A673 (cell line): ENCODE measurements at regions not wholly inside any gene's neighbourhood (a gene's known extent, or its start where the extent isn't known, plus 50 kb on each side); places are given as distances from the start of the nearest gene placed in this dataset.

Experiments
- BruUV-seq: library from RNA; stranded (reverse); fragments of 400-500 nt; replicated peaks from 2 replicates; lab custom pipeline; 2021; lab: Mats Ljungman, UMichigan
- CTCF ChIA-PET: fragments of 300-600 bp; sonication (Branson Sonifier 250); formaldehyde crosslinking; loops from one replicate; lab custom pipeline; 2022; ENCODE audit warnings: antibody characterized with exemption; lab: Charles Lee
- POLR2A ChIA-PET: fragments of 300-600 bp; sonication (Branson Sonifier 250); formaldehyde crosslinking; loops from one replicate; lab custom pipeline; 2022; ENCODE audit warnings: antibody characterized with exemption; ENCODE audit not compliant: low non-redundant PET; lab: Charles Lee
- DNase-seq: peaks from one replicate; pipeline ENCODE4 v3.0.0-alpha.2; 2015; ENCODE audit warnings: low spot score
- H3K27ac ChIP-seq: fragments of 200-600 bp; sonication (generic); 2 replicates; pipeline ENCODE4 v1.5.1; 2016; ENCODE audit warnings: mixed run types, low read depth, mild to moderate bottlenecking, mixed read lengths, antibody characterized with exemption, low read length; ENCODE audit not compliant: poor library complexity, severe bottlenecking
- H3K27me3 ChIP-seq: fragments of 200-600 bp; sonication (generic); replicated peaks from 2 replicates; pipeline ENCODE4 v1.6.1; 2017; ENCODE audit warnings: mixed run types, low read depth, mild to moderate bottlenecking, mixed read lengths, antibody characterized with exemption, low read length; ENCODE audit not compliant: insufficient read depth, poor library complexity
- H3K36me3 ChIP-seq: fragments of 200-600 bp; sonication (generic); 2 replicates; pipeline ENCODE4 v1.6.1; 2016; ENCODE audit warnings: mixed run types, mild to moderate bottlenecking, mixed read lengths, antibody characterized with exemption, low read length; ENCODE audit not compliant: insufficient read depth, poor library complexity, severe bottlenecking
- H3K4me1 ChIP-seq: fragments of 200-600 bp; sonication (generic); 2 replicates; pipeline ENCODE4 v1.6.1; 2017; ENCODE audit warnings: mixed run types, mild to moderate bottlenecking, mixed read lengths, antibody characterized with exemption, low read length; ENCODE audit not compliant: insufficient read depth, poor library complexity, severe bottlenecking
- H3K4me3 ChIP-seq: fragments of 200-600 bp; sonication (generic); 2 replicates; pipeline ENCODE4 v1.5.1; 2016; ENCODE audit warnings: low read depth, mixed run types, mild to moderate bottlenecking, mixed read lengths, low read length; ENCODE audit not compliant: poor library complexity, severe bottlenecking
- H3K9me3 ChIP-seq: fragments of 200-600 bp; sonication (generic); 2 replicates; pipeline ENCODE4 v1.6.1; 2016; ENCODE audit warnings: mixed run types, low read depth, mild to moderate bottlenecking, mixed read lengths, antibody characterized with exemption, low read length; ENCODE audit not compliant: poor library complexity, severe bottlenecking
- EZH2 ChIP-seq: fragments of 200-600 bp; sonication (generic); IDR thresholded peaks from 2 replicates; pipeline ENCODE4 v1.6.1; 2017; ENCODE audit warnings: borderline replicate concordance, low read depth, mild to moderate bottlenecking, mixed read lengths, antibody characterized with exemption, low read length; ENCODE audit not compliant: poor library complexity, severe bottlenecking
- intact Hi-C: fragments of 100-400 bp; cut with micrococcal nuclease; formaldehyde crosslinking; loops from one replicate; pipeline ENCODE4 v1.10.0; 2022; ENCODE audit not compliant: unreplicated experiment
- TF ChIP-seq, protein P1 (sequence below): fragments of 300-800, 200-600 bp; sonication (generic); conservative IDR thresholded peaks from 2 replicates; pipeline ENCODE4 v1.5.1; 2017; ENCODE audit warnings: low read depth, mild to moderate bottlenecking, antibody characterized with exemption, low read length, moderate library complexity, mixed read lengths

DNA sequence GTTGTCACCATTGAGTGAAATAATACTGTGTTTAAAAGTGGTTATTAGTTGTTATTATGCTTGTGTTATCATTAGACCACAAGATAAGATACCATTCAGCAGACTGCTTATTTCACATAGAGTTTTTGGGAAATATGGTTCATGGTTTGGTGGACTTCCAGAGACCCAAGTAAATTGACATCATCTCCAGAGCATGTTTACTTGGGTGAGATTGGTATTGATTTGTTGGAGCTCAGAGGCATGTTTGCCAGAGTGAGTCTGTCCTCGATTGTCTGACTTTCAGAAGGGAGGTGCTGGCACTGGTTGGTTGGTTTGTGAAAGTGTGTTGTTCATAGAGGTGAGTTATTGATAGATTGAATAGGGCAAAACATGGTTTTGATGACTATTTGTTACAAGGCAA, 291.4 kb downstream of the TGFB2 start:
- POLR2A ChIA-PET: no interaction called here

DNA sequence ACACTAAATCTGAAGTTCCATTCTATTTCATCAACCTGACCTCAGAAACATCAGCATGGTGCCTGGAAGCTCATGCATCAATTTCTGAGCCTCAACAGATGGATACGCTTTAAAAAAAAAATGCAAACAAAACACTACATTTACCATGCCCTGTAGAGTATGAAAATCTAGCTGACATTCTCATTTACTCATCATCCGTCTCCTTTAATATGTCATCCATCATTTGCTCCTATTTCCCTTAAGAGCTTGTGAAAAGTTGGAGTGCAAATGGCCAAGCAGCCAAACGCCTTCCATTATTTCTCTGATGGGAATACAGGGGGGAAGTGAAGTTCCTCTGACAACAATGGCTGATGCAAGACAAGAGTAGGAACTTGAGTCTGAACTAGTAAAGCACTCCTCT, 295.0 kb downstream of the TGFB2 start:
- POLR2A ChIA-PET: no interaction called here

More for the DNA sequence above, 291.4 kb downstream of the TGFB2 start:
- no peak overlapping the region for H3K27ac ChIP-seq
- H3K9me3 ChIP-seq: no peaks in the 10 kb centered on the region
- H3K4me3 ChIP-seq: no peak overlapping the region
- TF ChIP-seq EZH2: no peak
- TF ChIP-seq, protein P1, sequence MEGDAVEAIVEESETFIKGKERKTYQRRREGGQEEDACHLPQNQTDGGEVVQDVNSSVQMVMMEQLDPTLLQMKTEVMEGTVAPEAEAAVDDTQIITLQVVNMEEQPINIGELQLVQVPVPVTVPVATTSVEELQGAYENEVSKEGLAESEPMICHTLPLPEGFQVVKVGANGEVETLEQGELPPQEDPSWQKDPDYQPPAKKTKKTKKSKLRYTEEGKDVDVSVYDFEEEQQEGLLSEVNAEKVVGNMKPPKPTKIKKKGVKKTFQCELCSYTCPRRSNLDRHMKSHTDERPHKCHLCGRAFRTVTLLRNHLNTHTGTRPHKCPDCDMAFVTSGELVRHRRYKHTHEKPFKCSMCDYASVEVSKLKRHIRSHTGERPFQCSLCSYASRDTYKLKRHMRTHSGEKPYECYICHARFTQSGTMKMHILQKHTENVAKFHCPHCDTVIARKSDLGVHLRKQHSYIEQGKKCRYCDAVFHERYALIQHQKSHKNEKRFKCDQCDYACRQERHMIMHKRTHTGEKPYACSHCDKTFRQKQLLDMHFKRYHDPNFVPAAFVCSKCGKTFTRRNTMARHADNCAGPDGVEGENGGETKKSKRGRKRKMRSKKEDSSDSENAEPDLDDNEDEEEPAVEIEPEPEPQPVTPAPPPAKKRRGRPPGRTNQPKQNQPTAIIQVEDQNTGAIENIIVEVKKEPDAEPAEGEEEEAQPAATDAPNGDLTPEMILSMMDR: no peak
- H3K27me3 ChIP-seq: peaks cover 10% of the 10 kb centered on the region
- no TSS peak for BruUV-seq
- DNase-seq: no peak
- CTCF ChIA-PET: no interaction called here
- no peaks in the 10 kb centered on the region for H3K36me3 ChIP-seq
- H3K4me1 ChIP-seq: no peaks in the 10 kb centered on the region
- intact Hi-C loops: no loop called here

DNA sequence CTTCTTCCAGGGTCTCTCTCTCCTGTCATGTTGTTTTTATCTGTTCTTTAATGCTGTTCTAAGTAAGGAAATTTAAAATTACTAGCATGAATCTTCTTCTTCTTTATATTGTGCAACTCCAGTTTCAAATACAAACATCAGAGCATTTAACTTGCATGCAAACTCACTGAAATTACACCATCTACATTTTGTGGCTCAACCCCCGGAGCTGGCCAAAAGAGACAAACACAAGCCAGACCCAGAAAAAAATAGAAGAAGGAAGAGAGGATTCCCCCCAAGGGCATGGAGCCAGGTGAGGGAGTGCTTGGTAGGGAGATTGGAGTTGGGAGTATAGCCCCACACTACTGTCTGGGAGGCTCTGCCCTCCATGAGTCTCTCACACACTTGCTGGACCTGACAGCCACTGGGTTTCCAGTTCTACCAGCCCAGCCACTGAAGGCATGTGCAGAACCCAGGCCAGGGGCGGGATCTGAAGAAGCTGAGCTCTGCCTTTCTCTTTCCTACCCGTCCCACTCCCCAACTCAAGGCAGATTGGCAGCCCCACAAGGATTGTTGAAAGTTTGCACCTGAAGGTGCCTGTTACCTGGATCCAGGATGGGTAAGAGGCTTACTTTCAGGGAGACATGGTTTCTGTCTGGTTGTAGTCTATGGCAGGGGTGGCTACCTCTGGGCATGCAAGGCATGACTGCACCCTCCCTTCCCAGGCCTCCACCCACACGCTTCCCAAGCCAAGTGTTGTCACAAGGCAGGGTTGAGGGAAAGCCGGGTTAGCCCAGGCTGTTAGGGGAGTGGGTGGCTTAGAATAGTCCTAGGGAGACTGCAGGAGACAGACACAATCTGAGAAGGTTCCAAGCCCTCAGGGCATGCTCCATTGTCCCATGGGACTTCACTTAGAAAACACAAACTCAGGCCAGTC, 297.2 kb downstream of the TGFB2 start:
- H3K36me3 ChIP-seq: no peaks in the 10 kb centered on the region
- no peaks in the 10 kb centered on the region for H3K9me3 ChIP-seq
- TF ChIP-seq, protein P1: no peak
- no peak for TF ChIP-seq EZH2
- intact Hi-C loops: no loop called here
- peaks cover 5% of the 10 kb centered on the region for H3K27me3 ChIP-seq
- CTCF ChIA-PET: no interaction called here
- POLR2A ChIA-PET: no interaction called here
- DNase-seq: no peak
- H3K4me1 ChIP-seq: no peaks in the 10 kb centered on the region
- H3K4me3 ChIP-seq: no peak overlapping the region
- BruUV-seq: no TSS peak
- no peak overlapping the region for H3K27ac ChIP-seq

More for the DNA sequence above, 295.0 kb downstream of the TGFB2 start:
- no peaks in the 10 kb centered on the region for H3K4me1 ChIP-seq
- CTCF ChIA-PET: no interaction called here
- no peak for DNase-seq
- no peaks in the 10 kb centered on the region for H3K36me3 ChIP-seq
- no peak for TF ChIP-seq EZH2
- TF ChIP-seq, protein P1: no peak
- no peak overlapping the region for H3K4me3 ChIP-seq
- no peaks in the 10 kb centered on the region for H3K9me3 ChIP-seq
- intact Hi-C loops: no loop called here
- no TSS peak for BruUV-seq
- peaks cover 11% of the 10 kb centered on the region for H3K27me3 ChIP-seq
- no peak overlapping the region for H3K27ac ChIP-seq
